Natural killer cell (primary cell): ENCODE measurements at regions not wholly inside any gene's neighbourhood (a gene's known extent, or its start where the extent isn't known, plus 50 kb on each side); places are given as distances from the start of the nearest gene placed in this dataset.
"Not testable (repeated sequence)": the region's sequence is repeated elsewhere in the genome, so short reads cannot be mapped to it uniquely, and the experiment has no call there.

Experiments used
- ATAC-seq, 3 donors: fragments of 150-1000 bp in 2 of 3; fragments of 200-7000 bp in 1 of 3; cut with Tn5 transposase; 1 replicate in 1 of 3; 2 replicates in 2 of 3; pipeline ENCODE4 v1.10.0; 2021; ENCODE audit warnings: mild to moderate bottlenecking in 2 of 3, moderate library complexity in 2 of 3
- DNase-seq, 2 donors: peaks; one replicate each; pipeline versions ENCODE4 v3.0.0 to v3.0.0-alpha.2; 2013 to 2021; ENCODE audit warnings: mixed read lengths in 1 of 2
- H3K27ac ChIP-seq: one replicate; pipeline ENCODE4 v1.5.1; 2013; ENCODE audit warnings: mild to moderate bottlenecking, low read length
- H3K27me3 ChIP-seq: one replicate; pipeline ENCODE4 v1.6.1; 2013; ENCODE audit warnings: low read length; ENCODE audit not compliant: control insufficient read depth, insufficient read depth
- H3K36me3 ChIP-seq: one replicate; pipeline ENCODE4 v1.6.1; 2013; ENCODE audit warnings: low read length; ENCODE audit not compliant: control insufficient read depth, insufficient read depth
- H3K4me1 ChIP-seq: one replicate; pipeline ENCODE4 v1.6.1; 2013; ENCODE audit warnings: low read length; ENCODE audit not compliant: control insufficient read depth, insufficient read depth
- H3K4me3 ChIP-seq: one replicate; pipeline ENCODE4 v1.5.1; 2013; ENCODE audit warnings: low read length
- H3K9me3 ChIP-seq: one replicate; pipeline ENCODE4 v1.6.1; 2013; ENCODE audit warnings: low read length; ENCODE audit not compliant: control insufficient read depth, insufficient read depth
- H3K27ac Mint-ChIP-seq, 2 donors: one replicate each; pipeline ENCODE4 v1.8.0; 2022; ENCODE audit warnings: mild to moderate bottlenecking in 2 of 2, mixed read lengths in 2 of 2, moderate library complexity in 1 of 2
- H3K27me3 Mint-ChIP-seq, 2 donors: one replicate each; pipeline ENCODE4 v1.8.0; 2022; ENCODE audit warnings: low read depth in 2 of 2, mixed read lengths in 2 of 2
- H3K36me3 Mint-ChIP-seq: one replicate; pipeline ENCODE4 v1.8.0; 2022; ENCODE audit warnings: mixed read lengths
- H3K4me1 Mint-ChIP-seq, 2 donors: one replicate each; pipeline ENCODE4 v1.8.0; 2022; ENCODE audit warnings: mixed read lengths in 2 of 2
- H3K4me3 Mint-ChIP-seq: one replicate; pipeline ENCODE4 v1.8.0; 2022; ENCODE audit warnings: mild to moderate bottlenecking, moderate library complexity, mixed read lengths
- H3K9me3 Mint-ChIP-seq, 2 donors: one replicate each; pipeline ENCODE4 v1.8.0; 2022; ENCODE audit warnings: mixed read lengths in 2 of 2
- CTCF ChIP-seq: fragments of 200-600 bp; IDR thresholded peaks from one replicate; pipeline ENCODE4 v1.8.0; 2022; ENCODE audit warnings: antibody characterized with exemption
- WGBS: methylation state at CpG from one replicate; pipeline ENCODE4 v1.1.7; 2013; ENCODE audit warnings: missing lambda C conversion rate; ENCODE audit not compliant: insufficient coverage; 5-methylcytosine and 5-hydroxymethylcytosine counted together
- intact Hi-C: fragments of 100-400 bp; cut with micrococcal nuclease; formaldehyde crosslinking; loops from one replicate; pipeline ENCODE4 v1.14.2; 2022

GRCh38 chr4:188975271-188975670, 836.0 kb downstream of the TRIML1 start:
- peaks cover 5% of the 10 kb centered on the region for H3K36me3 Mint-ChIP-seq
- no peak for DNase-seq
- Histone ChIP-seq H3K27ac (no peak overlapping the region), H3K4me3 (no peak overlapping the region), H3K4me1 (no peaks in the 10 kb centered on the region), H3K36me3 (no peaks in the 10 kb centered on the region), H3K9me3 (no peaks in the 10 kb centered on the region), H3K27me3 (no peaks in the 10 kb centered on the region)
- no peak for ATAC-seq
- no peak overlapping the region for H3K4me3 Mint-ChIP-seq
- TF ChIP-seq CTCF, result no peak
- intact Hi-C loops, result no loop called here
- no peaks in the 10 kb centered on the region for H3K27me3 Mint-ChIP-seq
- WGBS, result 89% methylated on average over 10 of the region's 10 CpGs
- H3K4me1 Mint-ChIP-seq, result no peaks in the 10 kb centered on the region
- no peak overlapping the region for H3K27ac Mint-ChIP-seq
- H3K9me3 Mint-ChIP-seq, result peaks cover 7 to 11% of the 10 kb centered on the region in 2 donors

DNA sequence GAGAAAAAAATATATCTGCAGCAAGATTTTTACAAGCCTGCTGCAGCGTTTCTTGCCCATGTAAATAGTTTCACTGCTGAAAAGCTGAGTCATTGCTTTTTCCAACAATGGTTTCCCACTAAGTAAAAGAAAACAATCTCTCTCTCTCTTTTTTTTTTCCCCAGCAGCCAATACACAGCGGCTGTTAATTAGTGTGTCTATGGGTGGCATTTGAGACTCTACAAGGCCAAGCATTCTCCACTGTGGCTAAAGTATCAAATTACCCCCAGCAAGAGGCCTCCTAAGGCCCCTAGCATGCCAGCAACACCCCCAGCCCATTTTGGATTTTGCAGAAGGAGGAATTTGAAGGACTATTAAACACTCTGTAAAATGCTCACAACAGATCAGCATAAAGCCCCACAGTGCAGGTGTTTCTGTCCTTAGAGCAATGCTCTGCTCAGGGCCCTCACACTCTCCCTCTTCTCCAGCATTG, 837.4 kb downstream of the TRIML1 start:
- H3K27ac ChIP-seq, result no peak overlapping the region
- H3K36me3 Mint-ChIP-seq, result no peaks in the 10 kb centered on the region
- no peaks in the 10 kb centered on the region for H3K4me1 Mint-ChIP-seq
- no peaks in the 10 kb centered on the region for H3K27me3 ChIP-seq
- H3K27me3 Mint-ChIP-seq, result no peaks in the 10 kb centered on the region
- no peak overlapping the region for H3K27ac Mint-ChIP-seq
- H3K4me1 ChIP-seq, result no peaks in the 10 kb centered on the region
- TF ChIP-seq CTCF, result no peak
- ATAC-seq (no peak), DNase-seq (no peak)
- WGBS, result 0% methylated on average over 1 of the region's 2 CpGs
- peaks cover 8 to 13% of the 10 kb centered on the region in 2 donors for H3K9me3 Mint-ChIP-seq
- no peaks in the 10 kb centered on the region for H3K9me3 ChIP-seq
- H3K4me3 ChIP-seq, result no peak overlapping the region
- no peaks in the 10 kb centered on the region for H3K36me3 ChIP-seq
- intact Hi-C loops, result no loop called here
- H3K4me3 Mint-ChIP-seq, result no peak overlapping the region

DNA sequence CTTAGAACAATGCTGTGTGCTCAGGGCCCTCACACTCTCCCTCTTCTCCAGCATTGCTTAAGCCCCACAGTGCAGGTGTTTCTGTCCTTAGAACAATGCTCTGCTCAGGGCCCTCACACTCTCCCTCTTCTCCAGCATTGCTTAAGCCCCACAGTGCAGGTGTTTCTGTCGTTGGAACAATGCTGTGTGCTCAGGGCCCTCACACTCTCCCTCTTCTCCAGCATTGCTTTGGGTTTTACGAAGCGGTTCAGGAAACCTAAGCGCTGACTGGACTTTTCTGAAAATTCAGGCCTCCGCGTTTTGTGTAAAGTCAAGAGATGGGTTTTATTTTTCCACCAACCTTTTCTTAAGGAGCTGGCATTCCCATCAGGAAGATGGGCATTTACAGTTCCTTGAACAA, 838.0 kb downstream of the TRIML1 start:
- DNase-seq, result not testable (repeated sequence)

GRCh38 chr4:188984518-188984917, 845.3 kb downstream of the TRIML1 start:
- no peak for TF ChIP-seq CTCF
- Histone ChIP-seq H3K4me3 (no peak overlapping the region), H3K27me3 (no peaks in the 10 kb centered on the region), H3K36me3 (no peaks in the 10 kb centered on the region), H3K9me3 (peaks cover 7% of the 10 kb centered on the region), H3K4me1 (no peaks in the 10 kb centered on the region), H3K27ac (no peak overlapping the region)
- Mint-ChIP-seq H3K9me3 (peaks cover 8 to 16% of the 10 kb centered on the region in 2 donors), H3K36me3 (no peaks in the 10 kb centered on the region), H3K27ac (no peak overlapping the region), H3K4me1 (no peaks in the 10 kb centered on the region), H3K4me3 (no peak overlapping the region), H3K27me3 (no peaks in the 10 kb centered on the region)
- no CpG with 5 or more reads among the region's 1 CpG for WGBS
- no peak for DNase-seq
- ATAC-seq, result no peak
- intact Hi-C loops, result no loop called here

More for the DNA sequence above, 838.0 kb downstream of the TRIML1 start:
- H3K4me3 Mint-ChIP-seq, H3K36me3 Mint-ChIP-seq, H3K4me3 ChIP-seq, H3K27me3 Mint-ChIP-seq, H3K27ac ChIP-seq, ATAC-seq, H3K27ac Mint-ChIP-seq, H3K4me1 Mint-ChIP-seq, H3K4me1 ChIP-seq, H3K9me3 Mint-ChIP-seq, H3K27me3 ChIP-seq, H3K9me3 ChIP-seq, intact Hi-C loops, H3K36me3 ChIP-seq: not testable (repeated sequence)
- WGBS, result 68% methylated on average over 3 of the region's 6 CpGs
